HG03565 (cell line): ENCODE measurements at regions not wholly inside any gene's neighbourhood (a gene's known extent, or its start where the extent isn't known, plus 50 kb on each side); places are given as distances from the start of the nearest gene placed in this dataset.

Source experiments
- ATAC-seq: cut with Tn5 transposase; IDR thresholded peaks from one replicate; pipeline ENCODE4 v1.9.1; 2021; ENCODE audit warnings: mild to moderate bottlenecking, moderate library complexity; ENCODE audit not compliant: unreplicated experiment

- ATAC-seq, result no peak
Observed at GRCh38 chr2:9681427-9681817, 50.6 kb upstream of the YWHAQ start.

- ATAC-seq, result no peak
Observed at GRCh38 chr2:9685637-9686036, 54.8 kb upstream of the YWHAQ start.

- ATAC-seq, result no peak
Observed at GRCh38 chr2:9686061-9686460, 55.3 kb upstream of the YWHAQ start.

- no peak for ATAC-seq
Observed at GRCh38 chr2:9690252-9690651, 59.5 kb upstream of the YWHAQ start.

- ATAC-seq, result no peak
Observed at GRCh38 chr2:9690716-9691498, 60.1 kb upstream of the YWHAQ start.

- no peak for ATAC-seq
Observed at GRCh38 chr2:9692456-9693195, 61.8 kb upstream of the YWHAQ start.

- no peak for ATAC-seq
Observed at GRCh38 chr2:9693196-9693491, 62.3 kb upstream of the YWHAQ start.

- no peak for ATAC-seq
Observed at GRCh38 chr2:9693646-9694045, 62.8 kb upstream of the YWHAQ start.

GRCh38 chr2:9694661-9695234 lies 64.0 kb upstream of the YWHAQ start:
- no peak for ATAC-seq

GRCh38 chr2:9695941-9696340 lies 65.1 kb upstream of the YWHAQ start:
- no peak for ATAC-seq

- ATAC-seq, result no peak
Observed at GRCh38 chr2:9696731-9697130, 65.9 kb upstream of the YWHAQ start.

GRCh38 chr2:9697909-9698308 lies 67.1 kb upstream of the YWHAQ start:
- no peak for ATAC-seq

- ATAC-seq, result no peak
Observed at GRCh38 chr2:9699139-9700108, 68.6 kb upstream of the YWHAQ start.

- ATAC-seq, result no peak
Observed at GRCh38 chr2:9700109-9700495, 69.3 kb upstream of the YWHAQ start.

- no peak for ATAC-seq
Observed at GRCh38 chr2:9702604-9703084, 71.8 kb upstream of the YWHAQ start.

- no peak for ATAC-seq
Observed at GRCh38 chr2:9703085-9703678, 72.4 kb upstream of the YWHAQ start.

- ATAC-seq, result no peak
Observed at GRCh38 chr2:9703701-9704221, 73.0 kb upstream of the YWHAQ start.

- no peak for ATAC-seq
Observed at GRCh38 chr2:9704600-9704999, 73.8 kb upstream of the YWHAQ start.

- no peak for ATAC-seq
Observed at GRCh38 chr2:9705196-9705595, 74.4 kb upstream of the YWHAQ start.

- no peak for ATAC-seq
Observed at GRCh38 chr2:9707008-9707407, 76.2 kb upstream of the YWHAQ start.
